Dendritic cell treated with granulocyte-macrophage colony-stimulating factor and Interleukin-4, amounts not matched to agents 40 ng/mL and 50 ng/mL, for 4 days (primary cell): ENCODE measurements at regions not wholly inside any gene's neighbourhood (a gene's known extent, or its start where the extent isn't known, plus 50 kb on each side); places are given as distances from the start of the nearest gene placed in this dataset.
"Not testable (repeated sequence)": the region's sequence is repeated elsewhere in the genome, so short reads cannot be mapped to it uniquely, and the experiment has no call there.

Experiments used
- H3K27ac Mint-ChIP-seq: one replicate; pipeline ENCODE4 v1.8.0; 2022; ENCODE audit warnings: mild to moderate bottlenecking, mixed read lengths
- H3K27me3 Mint-ChIP-seq: one replicate; pipeline ENCODE4 v1.8.0; 2022; ENCODE audit warnings: mild to moderate bottlenecking, mixed read lengths
- H3K36me3 Mint-ChIP-seq: one replicate; pipeline ENCODE4 v1.8.0; 2022; ENCODE audit warnings: low read depth, mixed read lengths
- H3K4me1 Mint-ChIP-seq: one replicate; pipeline ENCODE4 v1.8.0; 2022; ENCODE audit warnings: low read depth, mixed read lengths
- H3K4me3 Mint-ChIP-seq: one replicate; pipeline ENCODE4 v1.8.0; 2022; ENCODE audit warnings: mild to moderate bottlenecking, moderate library complexity, mixed read lengths
- H3K9me3 Mint-ChIP-seq: one replicate; pipeline ENCODE4 v1.8.0; 2022; ENCODE audit warnings: mixed read lengths
- intact Hi-C: fragments of 100-400 bp; cut with micrococcal nuclease; formaldehyde crosslinking; loops from one replicate; pipeline ENCODE4 v1.15.0; 2022

GRCh38 chr12:33251548-33251947 is 188.1 kb downstream of the SYT10 start:
- H3K9me3 Mint-ChIP-seq, result peaks cover 1% of the 10 kb centered on the region
- no peak overlapping the region for H3K27ac Mint-ChIP-seq
- no peaks in the 10 kb centered on the region for H3K36me3 Mint-ChIP-seq
- H3K4me3 Mint-ChIP-seq, result no peak overlapping the region
- no peaks in the 10 kb centered on the region for H3K27me3 Mint-ChIP-seq
- H3K4me1 Mint-ChIP-seq, result no peaks in the 10 kb centered on the region
- intact Hi-C loops, result no loop called here

DNA sequence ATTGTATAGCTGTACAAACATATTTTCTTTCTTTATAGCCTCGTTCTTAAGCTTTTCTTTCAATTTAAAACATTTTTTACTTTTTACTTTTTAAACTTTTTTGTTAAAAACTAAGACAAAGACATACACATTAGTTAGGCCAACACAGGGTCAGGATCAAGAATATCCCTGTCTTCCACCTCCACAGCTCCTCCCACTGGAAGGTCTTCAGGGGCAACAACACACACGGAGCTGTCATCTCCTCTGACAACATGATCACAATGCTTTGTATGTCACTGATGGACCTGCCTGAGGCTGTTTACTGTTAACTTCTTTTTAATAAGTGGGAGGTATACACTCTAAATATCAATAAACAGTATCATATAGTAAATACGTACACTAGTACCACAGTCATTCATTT is 191.3 kb downstream of the SYT10 start:
- Mint-ChIP-seq H3K27me3 (no peaks in the 10 kb centered on the region), H3K4me3 (no peak overlapping the region)
- intact Hi-C loops, result no loop called here

GRCh38 chr12:33247625-33248024 is 192.0 kb downstream of the SYT10 start:
- H3K27ac Mint-ChIP-seq, result no peak overlapping the region
- H3K4me3 Mint-ChIP-seq, result no peak overlapping the region
- H3K27me3 Mint-ChIP-seq, result no peaks in the 10 kb centered on the region
- no peaks in the 10 kb centered on the region for H3K36me3 Mint-ChIP-seq
- no peaks in the 10 kb centered on the region for H3K9me3 Mint-ChIP-seq
- no peaks in the 10 kb centered on the region for H3K4me1 Mint-ChIP-seq
- intact Hi-C loops, result no loop called here

More for the DNA sequence above, 191.3 kb downstream of the SYT10 start:
- Mint-ChIP-seq H3K36me3 (no peaks in the 10 kb centered on the region), H3K4me1 (no peaks in the 10 kb centered on the region), H3K27ac (no peak overlapping the region), H3K9me3 (no peaks in the 10 kb centered on the region)

DNA sequence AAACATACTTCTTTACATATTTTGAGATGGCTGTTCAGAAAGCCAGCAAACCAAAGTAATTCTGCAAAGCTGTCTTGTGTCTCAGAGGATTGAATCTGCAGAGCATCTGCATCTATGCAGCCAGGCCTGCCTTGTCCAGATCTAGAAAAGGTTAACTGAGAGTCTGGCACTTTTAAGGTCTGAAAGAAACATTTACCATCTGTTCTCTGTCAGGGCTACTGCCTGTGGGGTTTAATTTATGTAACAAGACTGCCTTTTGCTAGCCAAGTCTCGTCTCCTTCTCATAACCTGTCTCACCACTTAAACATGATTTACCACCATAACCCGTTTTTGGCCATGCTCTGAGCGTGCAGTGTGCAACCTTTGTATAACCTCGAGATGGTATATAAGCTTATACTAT is 194.2 kb downstream of the SYT10 start:
- Mint-ChIP-seq H3K9me3 (peaks cover 19% of the 10 kb centered on the region), H3K4me3 (no peak overlapping the region), H3K4me1 (no peaks in the 10 kb centered on the region), H3K27ac (no peak overlapping the region), H3K27me3 (no peaks in the 10 kb centered on the region), H3K36me3 (no peaks in the 10 kb centered on the region)
- intact Hi-C loops, result no loop called here

GRCh38 chr12:33226671-33227070 is 212.9 kb downstream of the SYT10 start:
- Mint-ChIP-seq H3K27ac (no peak overlapping the region), H3K9me3 (peaks cover 88% of the 10 kb centered on the region), H3K27me3 (no peaks in the 10 kb centered on the region), H3K36me3 (no peaks in the 10 kb centered on the region), H3K4me3 (no peak overlapping the region), H3K4me1 (no peaks in the 10 kb centered on the region)
- intact Hi-C loops, result no loop called here

DNA sequence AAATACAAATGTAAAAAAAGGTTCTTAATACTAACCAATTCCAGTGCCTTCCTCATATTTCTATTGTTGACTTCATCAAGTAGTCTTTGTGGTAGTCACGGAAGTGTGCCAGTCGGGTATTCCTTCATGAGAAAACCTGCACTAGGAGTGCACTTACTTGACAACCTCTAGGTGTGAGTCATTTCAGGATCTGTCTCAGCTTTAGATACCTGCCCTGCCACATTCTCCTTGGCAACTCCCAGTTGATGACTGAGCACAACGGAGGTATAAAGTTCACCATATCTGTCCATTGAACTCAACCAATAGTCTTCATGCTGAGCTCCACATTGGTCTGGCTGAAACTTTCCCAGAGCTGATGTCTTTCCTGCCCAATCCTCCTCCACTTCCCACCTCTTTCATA is 215.7 kb downstream of the SYT10 start:
- Mint-ChIP-seq H3K27me3 (no peaks in the 10 kb centered on the region), H3K9me3 (peaks cover 94% of the 10 kb centered on the region), H3K4me3 (no peak overlapping the region), H3K27ac (no peak overlapping the region), H3K4me1 (no peaks in the 10 kb centered on the region), H3K36me3 (no peaks in the 10 kb centered on the region)
- intact Hi-C loops, result no loop called here

- Mint-ChIP-seq H3K27ac (no peak overlapping the region), H3K4me3 (no peak overlapping the region), H3K4me1 (no peaks in the 10 kb centered on the region), H3K27me3 (no peaks in the 10 kb centered on the region), H3K36me3 (no peaks in the 10 kb centered on the region), H3K9me3 (peaks cover 94% of the 10 kb centered on the region)
- intact Hi-C loops, result no loop called here
Observed at GRCh38 chr12:33222357-33222756, 217.3 kb downstream of the SYT10 start.

- H3K9me3 Mint-ChIP-seq, result peaks cover 15% of the 10 kb centered on the region
- no peak overlapping the region for H3K27ac Mint-ChIP-seq
- no peak overlapping the region for H3K4me3 Mint-ChIP-seq
- H3K4me1 Mint-ChIP-seq, result no peaks in the 10 kb centered on the region
- no peaks in the 10 kb centered on the region for H3K36me3 Mint-ChIP-seq
- no peaks in the 10 kb centered on the region for H3K27me3 Mint-ChIP-seq
- intact Hi-C loops, result no loop called here
Observed at GRCh38 chr12:33205981-33206380, 233.6 kb downstream of the SYT10 start.

DNA sequence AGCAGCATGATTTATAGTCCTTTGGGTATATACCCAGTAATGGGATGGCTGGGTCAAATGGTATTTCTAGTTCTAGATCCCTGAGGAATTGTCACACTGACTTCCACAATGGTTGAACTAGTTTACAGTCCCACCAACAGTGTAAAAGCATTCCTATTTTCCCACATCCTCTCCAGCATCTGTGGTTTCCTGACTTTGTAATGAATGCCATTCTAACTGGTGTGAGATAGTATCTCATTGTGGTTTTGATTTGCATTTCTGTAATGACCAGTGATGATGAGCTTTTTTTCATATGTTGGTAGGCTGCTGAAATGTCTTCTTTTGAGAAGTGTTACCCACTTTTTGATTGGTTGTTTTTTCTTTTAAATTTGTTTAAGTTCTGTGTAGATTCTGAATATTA is 245.2 kb downstream of the SYT10 start:
- H3K27me3 Mint-ChIP-seq, intact Hi-C loops, H3K27ac Mint-ChIP-seq, H3K4me1 Mint-ChIP-seq, H3K4me3 Mint-ChIP-seq, H3K36me3 Mint-ChIP-seq: not testable (repeated sequence)
- peaks cover 62% of the 10 kb centered on the region for H3K9me3 Mint-ChIP-seq

- intact Hi-C loops, result no loop called here
- no peak overlapping the region for H3K27ac Mint-ChIP-seq
- no peaks in the 10 kb centered on the region for H3K4me1 Mint-ChIP-seq
- H3K9me3 Mint-ChIP-seq, result peaks cover 51% of the 10 kb centered on the region
- no peak overlapping the region for H3K4me3 Mint-ChIP-seq
- H3K36me3 Mint-ChIP-seq, result no peaks in the 10 kb centered on the region
- no peaks in the 10 kb centered on the region for H3K27me3 Mint-ChIP-seq
Observed at GRCh38 chr12:33192226-33192625, 247.4 kb downstream of the SYT10 start.

- no peaks in the 10 kb centered on the region for H3K4me1 Mint-ChIP-seq
- no peak overlapping the region for H3K4me3 Mint-ChIP-seq
- H3K9me3 Mint-ChIP-seq, result peaks cover 50% of the 10 kb centered on the region
- H3K36me3 Mint-ChIP-seq, result no peaks in the 10 kb centered on the region
- H3K27me3 Mint-ChIP-seq, result no peaks in the 10 kb centered on the region
- intact Hi-C loops, result no loop called here
- no peak overlapping the region for H3K27ac Mint-ChIP-seq
Observed at GRCh38 chr12:33187409-33187808, 252.2 kb downstream of the SYT10 start.

DNA sequence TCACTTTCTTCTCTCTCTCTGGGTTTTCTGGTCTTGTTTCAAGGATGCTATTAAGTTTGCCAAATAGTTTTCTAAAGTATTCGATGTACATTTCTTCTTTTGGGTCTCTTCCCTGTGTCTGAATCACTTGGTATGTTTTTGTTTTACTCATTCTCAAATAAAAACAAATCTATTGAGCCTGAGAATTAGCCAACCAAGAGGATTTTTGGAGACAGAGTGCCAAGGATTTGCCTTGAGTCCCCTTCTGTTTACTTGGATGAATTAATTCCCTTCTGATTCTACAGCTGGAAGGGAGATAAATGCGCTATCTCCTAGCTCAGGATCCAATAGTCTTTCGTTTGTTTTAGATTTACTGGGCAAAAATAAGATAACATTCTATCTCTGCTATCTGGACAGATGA is 255.5 kb downstream of the SYT10 start:
- peaks cover 45% of the 10 kb centered on the region for H3K9me3 Mint-ChIP-seq
- H3K4me3 Mint-ChIP-seq, result no peak overlapping the region
- H3K27me3 Mint-ChIP-seq, result no peaks in the 10 kb centered on the region
- intact Hi-C loops, result no loop called here
- no peaks in the 10 kb centered on the region for H3K4me1 Mint-ChIP-seq
- no peak overlapping the region for H3K27ac Mint-ChIP-seq
- H3K36me3 Mint-ChIP-seq, result no peaks in the 10 kb centered on the region

DNA sequence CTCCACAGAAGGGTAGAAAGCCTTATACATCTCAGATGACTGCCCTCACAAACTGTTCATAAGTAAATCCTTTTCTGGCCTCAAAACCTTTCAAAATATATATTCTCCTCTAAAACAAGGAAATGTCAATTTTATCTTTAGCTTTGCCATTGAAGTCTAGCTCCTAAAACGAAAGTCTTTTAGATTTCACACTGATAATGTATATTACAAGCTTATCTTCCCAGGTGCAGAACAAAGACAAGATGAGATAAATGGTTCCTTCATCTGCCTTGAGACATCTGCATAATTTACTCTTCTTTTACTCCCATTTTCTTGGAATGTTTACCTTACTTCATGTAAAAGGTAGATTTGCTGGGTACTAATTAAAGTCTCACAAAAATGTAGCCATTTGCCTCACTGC is 257.1 kb downstream of the SYT10 start:
- H3K9me3 Mint-ChIP-seq, result peaks cover 52% of the 10 kb centered on the region
- no peak overlapping the region for H3K27ac Mint-ChIP-seq
- no peaks in the 10 kb centered on the region for H3K27me3 Mint-ChIP-seq
- intact Hi-C loops, result no loop called here
- H3K4me1 Mint-ChIP-seq, result no peaks in the 10 kb centered on the region
- no peaks in the 10 kb centered on the region for H3K36me3 Mint-ChIP-seq
- no peak overlapping the region for H3K4me3 Mint-ChIP-seq

DNA sequence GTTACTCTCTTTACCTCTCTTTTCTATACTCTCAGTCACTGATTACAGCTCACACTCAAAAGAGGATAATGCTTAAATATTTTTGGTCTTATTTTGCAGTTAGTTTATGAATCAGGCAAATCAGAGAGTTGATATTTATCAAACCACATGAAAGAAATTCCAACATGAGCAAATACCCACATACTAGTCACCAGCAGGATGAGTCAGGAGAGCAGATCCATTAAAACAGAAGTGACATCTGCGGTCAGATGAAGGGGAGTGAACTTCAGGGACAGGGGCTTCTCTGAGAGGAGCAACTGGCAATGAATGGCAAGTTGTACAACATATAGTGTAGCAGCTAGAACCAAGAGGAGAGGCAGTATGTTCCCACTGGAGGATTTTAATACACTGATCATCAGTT is 258.7 kb downstream of the SYT10 start:
- Mint-ChIP-seq H3K36me3 (no peaks in the 10 kb centered on the region), H3K27me3 (no peaks in the 10 kb centered on the region), H3K27ac (no peak overlapping the region), H3K4me1 (no peaks in the 10 kb centered on the region), H3K4me3 (no peak overlapping the region), H3K9me3 (peaks cover 45% of the 10 kb centered on the region)
- intact Hi-C loops, result no loop called here

DNA sequence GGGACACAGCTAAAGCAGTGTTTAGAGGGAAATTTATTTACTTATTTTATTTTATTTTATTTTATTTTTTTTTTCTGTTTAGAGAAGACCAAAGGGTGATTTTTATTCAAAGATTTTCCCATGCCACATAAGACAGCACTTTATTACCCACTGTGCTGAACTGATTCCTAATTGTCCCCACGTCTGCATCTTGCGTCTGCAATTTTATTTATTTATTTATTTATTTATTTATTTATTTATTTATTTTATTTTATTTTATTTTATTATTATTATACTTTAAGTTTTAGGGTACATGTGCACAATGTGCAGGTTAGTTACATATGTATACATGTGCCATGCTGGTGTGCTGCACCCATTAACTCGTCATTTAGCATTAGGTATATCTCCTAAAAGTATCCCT is 269.7 kb upstream of the PKP2 start:
- not testable (repeated sequence) for H3K4me1 Mint-ChIP-seq

DNA sequence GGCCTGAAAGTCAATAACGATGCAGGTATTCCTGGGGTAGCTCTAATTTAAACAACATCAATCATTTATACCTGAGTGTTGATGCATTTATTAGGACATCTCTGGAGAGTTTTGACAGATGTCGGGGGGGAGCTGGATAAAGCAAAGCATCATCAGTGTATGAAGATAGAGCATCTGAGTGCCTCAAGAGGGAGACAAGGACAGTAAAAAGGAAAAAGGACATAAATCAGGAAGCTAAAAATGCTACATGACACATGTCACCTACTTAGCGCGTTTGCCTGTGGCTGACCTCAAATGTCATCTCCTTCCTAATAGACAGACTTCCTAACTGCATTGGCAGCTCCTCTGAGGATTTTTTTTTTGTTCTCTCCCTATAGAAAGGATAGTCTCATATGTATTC is 259.5 kb upstream of the PKP2 start:
- intact Hi-C loops, result no loop called here
- peaks cover 62% of the 10 kb centered on the region for H3K9me3 Mint-ChIP-seq
- H3K27ac Mint-ChIP-seq, result no peak overlapping the region
- H3K4me3 Mint-ChIP-seq, result no peak overlapping the region
- H3K27me3 Mint-ChIP-seq, result no peaks in the 10 kb centered on the region
- no peaks in the 10 kb centered on the region for H3K36me3 Mint-ChIP-seq
- H3K4me1 Mint-ChIP-seq, result no peaks in the 10 kb centered on the region

More for the DNA sequence above, 269.7 kb upstream of the PKP2 start:
- H3K27ac Mint-ChIP-seq, H3K4me3 Mint-ChIP-seq, H3K36me3 Mint-ChIP-seq, H3K27me3 Mint-ChIP-seq, intact Hi-C loops: not testable (repeated sequence)
- H3K9me3 Mint-ChIP-seq, result peaks cover 47% of the 10 kb centered on the region
